GM23248 (cell line): ENCODE measurements at regions not wholly inside any gene's neighbourhood (a gene's known extent, or its start where the extent isn't known, plus 50 kb on each side); places are given as distances from the start of the nearest gene placed in this dataset.
A peak's percentile ranks its signal among the peaks of the same experiment; 100 is the strongest.

ENCODE experiments used
- DNase-seq: peaks from one replicate; pipeline ENCODE4 v3.0.0-alpha.2; 2015
- H2AFZ ChIP-seq: fragments of 200-600 bp; sonication (generic); 2 replicates; pipeline ENCODE4 v1.6.1; 2016; ENCODE audit warnings: antibody characterized with exemption
- H3F3A ChIP-seq: fragments of 200-600 bp; sonication (generic); 2 replicates; pipeline ENCODE4 v1.6.1; 2016; ENCODE audit warnings: mild to moderate bottlenecking, antibody characterized with exemption, mixed run types; ENCODE audit not compliant: insufficient read depth
- H3K27ac ChIP-seq: fragments of 200-600 bp; sonication (generic); 2 replicates; pipeline ENCODE4 v1.5.1; 2016; ENCODE audit warnings: mild to moderate bottlenecking
- H3K27me3 ChIP-seq: fragments of 200-600 bp; sonication (generic); replicated peaks from 2 replicates; pipeline ENCODE4 v1.6.1; 2016; ENCODE audit warnings: mild to moderate bottlenecking; ENCODE audit not compliant: insufficient read depth
- H3K36me3 ChIP-seq: fragments of 200-600 bp; sonication (generic); 2 replicates; pipeline ENCODE4 v1.6.1; 2016; ENCODE audit warnings: low read depth, mild to moderate bottlenecking
- H3K4me1 ChIP-seq: fragments of 200-600 bp; sonication (generic); 2 replicates; pipeline ENCODE4 v1.6.1; 2016; ENCODE audit warnings: mild to moderate bottlenecking; ENCODE audit not compliant: insufficient read depth
- H3K4me2 ChIP-seq: fragments of 200-600 bp; sonication (generic); one replicate; pipeline ENCODE4 v1.6.1; 2016; ENCODE audit warnings: mild to moderate bottlenecking; ENCODE audit not compliant: unreplicated experiment
- H3K4me3 ChIP-seq: fragments of 200-600 bp; sonication (generic); 2 replicates; pipeline ENCODE4 v1.5.1; 2016; ENCODE audit warnings: mild to moderate bottlenecking
- H3K79me2 ChIP-seq: fragments of 200-600 bp; sonication (generic); 2 replicates; pipeline ENCODE4 v1.6.1; 2016; ENCODE audit warnings: mild to moderate bottlenecking; ENCODE audit not compliant: insufficient read depth
- H3K9ac ChIP-seq: fragments of 200-600 bp; sonication (generic); 2 replicates; pipeline ENCODE4 v1.6.1; 2016; ENCODE audit warnings: mild to moderate bottlenecking
- H3K9me2 ChIP-seq: fragments of 200-600 bp; sonication (generic); 2 replicates; pipeline ENCODE4 v1.6.1; 2016; ENCODE audit warnings: mixed run types, mild to moderate bottlenecking, moderate library complexity; ENCODE audit not compliant: insufficient read depth
- H3K9me3 ChIP-seq: fragments of 200-600 bp; sonication (generic); one replicate; pipeline ENCODE4 v1.6.1; 2017; ENCODE audit warnings: low read depth
- H4K20me1 ChIP-seq: fragments of 200-600 bp; sonication (generic); 2 replicates; pipeline ENCODE4 v1.6.0; 2016; ENCODE audit not compliant: insufficient read depth
- EZH2 ChIP-seq: fragments of 200-600 bp; sonication (generic); IDR thresholded peaks from 2 replicates; pipeline ENCODE4 v1.6.1; 2018; ENCODE audit warnings: antibody characterized with exemption, mild to moderate bottlenecking; ENCODE audit not compliant: insufficient read depth, poor library complexity, severe bottlenecking
- EZH2phosphoT487 ChIP-seq: fragments of 200-600 bp; sonication (generic); IDR thresholded peaks from 2 replicates; pipeline ENCODE4 v1.6.1; 2018; ENCODE audit warnings: antibody characterized with exemption, moderate library complexity, mild to moderate bottlenecking, low read depth; ENCODE audit not compliant: insufficient read depth
- WGBS, 2 experiments: methylation state at CpG; one replicate each; pipeline ENCODE4 v1.1.6; 2015 to 2017; ENCODE audit warnings: low lambda C conversion rate in 2 of 2, low coverage in 1 of 2; ENCODE audit errors: missing lambda C conversion rate in 2 of 2; 5-methylcytosine and 5-hydroxymethylcytosine counted together
- in situ Hi-C: fragments of 300-500 bp; cut with MboI; formaldehyde crosslinking; loops from 2 replicates; pipeline ENCODE4 v1.15.0; 2020

DNA sequence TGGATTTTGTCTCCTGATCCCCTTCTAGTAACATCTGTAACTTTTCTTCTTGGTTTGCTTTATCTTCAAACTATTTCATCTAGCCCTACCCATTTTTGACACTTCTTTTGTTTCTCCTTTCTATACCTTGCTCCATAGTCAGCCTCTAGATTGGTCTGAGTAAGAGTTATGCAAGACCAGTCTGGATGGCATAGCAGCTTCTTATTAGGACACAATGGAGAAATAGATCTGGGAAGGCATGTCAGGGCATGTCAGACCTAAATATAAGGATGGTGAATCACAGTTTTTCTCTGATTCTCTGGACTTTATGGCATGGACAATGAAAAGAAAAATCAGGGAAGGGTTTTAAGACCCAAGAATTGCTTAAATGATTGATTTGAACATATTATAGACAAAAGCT lies 452.5 kb downstream of the RAP2B start:
- no peaks in the 10 kb centered on the region for H3K27me3 ChIP-seq
- peaks cover 27% of the 10 kb centered on the region for H3K4me1 ChIP-seq
- peak overlapping the region; percentile 89 for H3K27ac ChIP-seq
- DNase-seq = peak; percentile 88
- no peaks in the 10 kb centered on the region for H4K20me1 ChIP-seq
- no peaks in the 10 kb centered on the region for H3K9me3 ChIP-seq
- H3K79me2 ChIP-seq = no peaks in the 10 kb centered on the region
- peaks cover 18% of the 10 kb centered on the region for H3F3A ChIP-seq
- in situ Hi-C loops = no loop called here
- peak overlapping the region; percentile 55 for H3K9ac ChIP-seq
- H3K36me3 ChIP-seq = no peaks in the 10 kb centered on the region
- TF ChIP-seq EZH2 (no peak), EZH2phosphoT487 (no peak)
- H3K4me2 ChIP-seq = peak overlapping the region; percentile 46
- peaks cover 4% of the 10 kb centered on the region; the same call in 1 of the 2 replicates for H3K9me2 ChIP-seq
- peak overlapping the region; percentile 55 for H2AFZ ChIP-seq
- peak overlapping the region; percentile 10 for H3K4me3 ChIP-seq

DNA sequence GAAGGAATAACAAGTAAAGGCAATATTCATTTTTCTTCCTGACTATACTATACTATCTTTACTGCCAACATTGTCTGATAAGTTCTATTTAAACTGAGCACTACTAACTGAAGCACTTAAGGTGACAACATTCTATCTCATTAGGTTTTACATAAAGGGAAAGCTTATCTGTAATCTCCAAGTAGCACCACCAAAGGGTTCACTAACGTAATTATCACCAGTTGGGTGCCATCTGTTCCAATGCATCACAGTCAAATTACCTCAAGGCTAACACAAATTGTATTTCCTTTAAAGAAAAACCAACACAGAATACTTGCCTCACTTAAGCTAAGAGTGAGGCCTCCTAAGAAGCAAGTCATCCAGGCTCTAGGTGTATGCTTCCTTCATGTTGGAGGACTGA lies 453.8 kb downstream of the RAP2B start:
- Histone ChIP-seq H3K9me2 (peaks cover 4% of the 10 kb centered on the region; the same call in 1 of the 2 replicates), H3F3A (peaks cover 18% of the 10 kb centered on the region), H4K20me1 (no peaks in the 10 kb centered on the region), H3K79me2 (no peaks in the 10 kb centered on the region), H3K9ac (no peak overlapping the region), H3K27ac (no peak overlapping the region), H2AFZ (no peak overlapping the region), H3K4me2 (no peak overlapping the region), H3K9me3 (no peaks in the 10 kb centered on the region), H3K27me3 (no peaks in the 10 kb centered on the region), H3K4me1 (peaks cover 27% of the 10 kb centered on the region), H3K4me3 (no peak overlapping the region), H3K36me3 (no peaks in the 10 kb centered on the region)
- WGBS, 2 experiments = 96 to 100% methylated on average over 1 of the region's 1 CpG
- in situ Hi-C loops = no loop called here
- no peak for DNase-seq
- TF ChIP-seq EZH2 (no peak), EZH2phosphoT487 (no peak)

GRCh38 chr3:153617463-153617862 lies 455.4 kb downstream of the RAP2B start:
- Histone ChIP-seq H3K4me3 (no peak overlapping the region), H3F3A (peaks cover 18% of the 10 kb centered on the region), H3K27me3 (no peaks in the 10 kb centered on the region), H3K9me2 (peaks cover 4% of the 10 kb centered on the region; the same call in 1 of the 2 replicates), H3K4me1 (peaks cover 27% of the 10 kb centered on the region), H3K4me2 (no peak overlapping the region), H3K27ac (no peak overlapping the region), H3K36me3 (no peaks in the 10 kb centered on the region), H3K9me3 (no peaks in the 10 kb centered on the region), H4K20me1 (no peaks in the 10 kb centered on the region), H2AFZ (peak overlapping the region; percentile 34; the same call in 1 of the 2 replicates), H3K9ac (no peak overlapping the region), H3K79me2 (no peaks in the 10 kb centered on the region)
- no peak for TF ChIP-seq EZH2phosphoT487
- TF ChIP-seq EZH2 = no peak
- in situ Hi-C loops = no loop called here
- peak; percentile 29 for DNase-seq
- 0% methylated on average over 1 of the region's 1 CpG for WGBS, 2 experiments

GRCh38 chr3:153618176-153618575 lies 456.1 kb downstream of the RAP2B start:
- H4K20me1 ChIP-seq = no peaks in the 10 kb centered on the region
- H3K4me2 ChIP-seq = no peak overlapping the region
- H2AFZ ChIP-seq = no peak overlapping the region
- TF ChIP-seq EZH2 (no peak), EZH2phosphoT487 (no peak)
- H3K9me3 ChIP-seq = no peaks in the 10 kb centered on the region
- peaks cover 18% of the 10 kb centered on the region for H3F3A ChIP-seq
- no peak overlapping the region for H3K27ac ChIP-seq
- H3K27me3 ChIP-seq = no peaks in the 10 kb centered on the region
- in situ Hi-C loops = no loop called here
- H3K9ac ChIP-seq = no peak overlapping the region
- DNase-seq = no peak
- H3K4me1 ChIP-seq = peaks cover 23% of the 10 kb centered on the region
- H3K4me3 ChIP-seq = no peak overlapping the region
- H3K79me2 ChIP-seq = no peaks in the 10 kb centered on the region
- H3K36me3 ChIP-seq = no peaks in the 10 kb centered on the region
- WGBS, 2 experiments = 92 to 94% methylated on average over 3 of the region's 3 CpGs
- peaks cover 4% of the 10 kb centered on the region; the same call in 1 of the 2 replicates for H3K9me2 ChIP-seq

GRCh38 chr3:153619268-153619667 lies 457.2 kb downstream of the RAP2B start:
- WGBS, 2 experiments = 87 to 89% methylated on average over 2 of the region's 2 CpGs
- Histone ChIP-seq H3K4me1 (peaks cover 12% of the 10 kb centered on the region), H3K9me3 (no peaks in the 10 kb centered on the region), H3K9ac (no peak overlapping the region), H3K9me2 (peaks cover 4% of the 10 kb centered on the region; the same call in 1 of the 2 replicates), H2AFZ (no peak overlapping the region), H4K20me1 (no peaks in the 10 kb centered on the region), H3K27ac (no peak overlapping the region), H3F3A (peaks cover 11% of the 10 kb centered on the region), H3K27me3 (no peaks in the 10 kb centered on the region), H3K4me3 (no peak overlapping the region), H3K79me2 (no peaks in the 10 kb centered on the region), H3K36me3 (no peaks in the 10 kb centered on the region), H3K4me2 (no peak overlapping the region)
- DNase-seq = no peak
- TF ChIP-seq EZH2phosphoT487 = no peak
- in situ Hi-C loops = no loop called here
